ENCODE measurements at regions not wholly inside any gene's neighbourhood (a gene's known extent, or its start where the extent isn't known, plus 50 kb on each side); places are given as distances from the start of the nearest gene placed in this dataset.

DNA sequence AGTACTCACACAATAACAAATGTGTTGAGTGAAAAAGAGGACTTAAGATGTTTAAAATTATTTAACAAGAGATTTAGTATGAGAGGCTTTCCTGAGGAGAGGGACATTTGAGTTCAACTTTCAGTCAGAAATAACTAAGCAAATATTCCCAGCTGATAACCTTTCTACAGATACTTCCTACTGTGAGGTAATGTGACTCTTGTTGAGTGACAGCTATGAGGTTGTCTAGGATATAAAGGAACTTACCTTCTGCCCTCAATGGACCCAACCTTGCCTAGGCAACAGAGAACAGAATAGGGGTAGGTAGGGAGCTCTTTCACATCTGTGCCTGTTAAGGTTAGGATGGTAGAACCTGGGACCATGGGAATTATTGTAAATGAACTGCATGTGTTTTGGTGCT lies 54.7 kb downstream of the GLUD2 start:
- DNase-seq (ENCODE audit: low read depth), result no peak

- DNase-seq (ENCODE audit: low read depth), result no peak
Measured at GRCh38 chrX:121103381-121103780, 56.0 kb downstream of the GLUD2 start.

DNA sequence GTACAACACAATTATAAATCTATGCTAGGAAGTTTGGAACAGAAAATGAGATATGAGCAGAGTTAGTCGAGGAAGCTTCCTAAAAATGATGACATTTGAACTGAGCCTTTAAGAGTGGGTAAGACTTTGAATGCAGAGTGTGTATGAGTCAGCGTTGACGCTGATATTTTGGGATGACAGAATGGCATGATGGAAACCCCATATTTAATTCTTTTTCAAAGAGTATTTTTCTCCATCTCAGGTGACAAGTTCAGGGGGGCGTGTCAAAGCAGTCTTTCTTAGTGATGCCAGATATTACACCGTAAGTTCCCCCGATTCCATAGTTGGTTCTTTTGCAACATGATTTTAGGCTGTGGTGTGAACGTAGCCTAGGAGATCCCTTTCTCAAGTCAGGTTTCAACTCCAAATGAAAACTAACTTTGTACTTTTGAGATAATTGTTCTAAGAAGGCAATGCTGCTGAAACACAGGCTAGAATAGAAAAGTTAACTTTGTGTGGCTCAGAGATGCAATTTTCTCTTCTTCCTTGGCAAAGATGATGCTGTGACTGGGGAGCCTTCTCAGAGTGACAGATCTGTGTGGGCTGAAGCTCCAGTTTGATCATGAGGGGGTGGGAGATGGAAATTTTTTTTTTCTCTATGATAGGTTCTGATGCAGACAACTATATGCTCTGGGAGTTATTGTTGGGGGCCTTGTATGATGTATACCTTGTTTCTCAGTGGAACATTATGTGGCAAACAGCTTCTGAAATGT lies 59.2 kb downstream of the GLUD2 start:
- DNase-seq (ENCODE audit: low read depth), result no peak

- no peak for DNase-seq (ENCODE audit: low read depth)
Measured at GRCh38 chrX:121109986-121110385, 62.6 kb downstream of the GLUD2 start.

GRCh38 chrX:121110536-121110935 lies 63.1 kb downstream of the GLUD2 start:
- no peak for DNase-seq (ENCODE audit: low read depth)

GRCh38 chrX:121114691-121115090 lies 67.3 kb downstream of the GLUD2 start:
- no peak for DNase-seq (ENCODE audit: low read depth)

GRCh38 chrX:121120690-121121605 lies 73.5 kb downstream of the GLUD2 start:
- no peak for DNase-seq (ENCODE audit: low read depth)

DNA sequence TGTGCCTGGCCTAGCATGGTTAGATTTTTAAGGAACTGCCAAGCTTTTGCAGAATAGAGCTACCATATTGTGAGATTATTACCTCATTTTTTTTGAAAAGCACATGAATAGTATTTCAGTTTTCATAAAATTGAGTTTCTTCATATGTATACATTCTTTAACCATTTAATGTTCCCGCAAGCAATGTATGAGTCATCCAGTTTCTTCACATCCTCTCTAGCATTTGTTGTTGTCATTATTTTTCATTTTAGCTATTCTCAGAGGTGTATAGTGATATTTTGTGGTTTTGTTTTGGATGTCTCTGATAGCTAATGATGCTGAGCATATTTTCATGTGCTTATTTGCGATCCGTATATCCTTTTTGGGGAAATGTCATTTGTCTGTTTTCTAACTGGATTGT lies 74.9 kb downstream of the GLUD2 start:
- DNase-seq (ENCODE audit: low read depth), result peak; percentile 45

- peak; percentile 34 for DNase-seq (ENCODE audit: low read depth)
Measured at GRCh38 chrX:121128925-121129877, 81.8 kb downstream of the GLUD2 start.

GRCh38 chrX:121132675-121133074 lies 85.3 kb downstream of the GLUD2 start:
- no peak for DNase-seq (ENCODE audit: low read depth)

GRCh38 chrX:121135488-121136207 lies 88.2 kb downstream of the GLUD2 start:
- no peak for DNase-seq (ENCODE audit: low read depth)

GRCh38 chrX:121146059-121146628 lies 98.7 kb downstream of the GLUD2 start:
- peak; percentile 44 for DNase-seq (ENCODE audit: low read depth)

DNA sequence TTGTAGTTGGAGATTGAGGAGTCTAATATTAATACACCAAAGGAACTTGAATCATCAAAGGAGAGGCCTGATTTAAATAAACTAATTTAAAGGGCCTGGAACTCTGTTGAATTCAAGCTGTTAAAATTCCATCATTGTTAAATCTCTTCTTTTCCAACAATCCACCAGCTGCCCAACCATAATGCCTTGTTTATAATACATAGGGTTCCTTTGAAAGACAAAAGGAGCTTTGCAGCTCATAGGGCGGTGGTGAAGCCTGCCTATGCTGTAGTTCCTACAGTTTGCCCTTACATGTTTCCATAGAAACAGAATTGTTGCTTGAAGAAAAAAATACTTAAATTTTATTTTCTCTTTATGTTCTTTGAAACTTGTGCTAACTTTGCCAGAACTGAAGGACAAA lies 102.8 kb downstream of the GLUD2 start:
- DNase-seq (ENCODE audit: low read depth), result no peak

DNA sequence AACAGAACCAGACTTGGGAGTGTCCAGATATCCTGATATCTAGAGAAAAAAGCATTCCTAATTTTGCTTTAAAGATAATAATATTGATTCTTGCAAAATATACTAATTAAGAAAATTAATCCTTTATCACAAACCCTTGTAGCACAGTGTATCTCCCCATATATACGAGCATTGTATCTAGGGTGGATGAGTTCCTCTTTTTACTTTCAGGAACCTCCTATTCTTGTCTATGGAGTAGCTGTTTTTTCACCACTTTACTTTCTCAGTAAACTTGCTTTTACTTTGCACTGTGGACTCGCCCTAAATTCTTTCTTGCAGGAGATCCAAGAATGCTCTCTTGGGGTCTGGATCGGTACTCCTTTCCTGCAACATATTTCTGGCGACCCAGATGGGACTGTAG lies 103.9 kb downstream of the GLUD2 start:
- DNase-seq (ENCODE audit: low read depth), result no peak

DNA sequence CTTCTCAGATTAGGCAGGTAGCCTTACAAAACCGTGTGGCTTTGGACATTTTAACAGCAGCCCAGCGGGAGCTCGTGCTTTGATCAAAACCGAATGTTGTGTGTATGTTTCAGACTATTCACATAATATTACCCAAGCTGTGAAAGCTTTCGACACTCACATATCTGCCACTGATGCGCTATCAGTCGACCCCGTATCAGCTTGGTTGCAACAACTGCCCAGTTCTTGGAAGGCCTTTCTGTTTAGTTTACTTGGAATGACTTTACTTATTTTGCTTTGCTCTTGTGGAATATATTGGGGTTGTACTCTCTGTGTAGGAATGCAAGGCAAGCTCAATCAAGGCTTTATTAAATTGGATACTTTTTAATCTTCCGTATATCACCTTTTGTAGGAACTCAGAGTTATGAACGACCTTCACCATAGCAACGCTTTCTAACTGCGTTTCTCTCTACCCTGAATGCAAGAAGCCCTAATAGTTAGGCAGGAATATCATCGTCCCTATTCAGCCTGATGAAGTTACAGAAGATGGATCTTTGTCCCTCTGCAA lies 107.5 kb downstream of the GLUD2 start:
- DNase-seq (ENCODE audit: low read depth), result no peak

DNA sequence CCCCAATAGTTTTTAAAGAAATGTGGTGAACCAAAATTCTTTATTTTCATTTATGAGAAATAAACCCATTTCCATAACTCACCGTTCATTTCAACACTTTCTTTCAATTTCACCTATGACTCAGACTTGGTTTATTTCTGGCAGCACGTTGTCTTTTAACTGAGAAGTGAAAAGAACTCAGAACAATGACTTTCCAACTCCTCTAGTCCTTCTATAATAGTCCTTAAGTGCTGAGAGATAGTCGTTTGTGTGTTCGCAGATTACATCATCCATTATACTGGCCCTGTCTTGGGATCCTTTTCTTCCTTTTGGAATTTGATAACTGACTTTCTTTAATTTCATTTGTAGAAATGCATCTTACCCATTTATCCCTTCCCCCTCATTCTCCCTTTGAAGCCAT lies 113.6 kb downstream of the GLUD2 start:
- DNase-seq (ENCODE audit: low read depth), result peak; percentile 25

DNA sequence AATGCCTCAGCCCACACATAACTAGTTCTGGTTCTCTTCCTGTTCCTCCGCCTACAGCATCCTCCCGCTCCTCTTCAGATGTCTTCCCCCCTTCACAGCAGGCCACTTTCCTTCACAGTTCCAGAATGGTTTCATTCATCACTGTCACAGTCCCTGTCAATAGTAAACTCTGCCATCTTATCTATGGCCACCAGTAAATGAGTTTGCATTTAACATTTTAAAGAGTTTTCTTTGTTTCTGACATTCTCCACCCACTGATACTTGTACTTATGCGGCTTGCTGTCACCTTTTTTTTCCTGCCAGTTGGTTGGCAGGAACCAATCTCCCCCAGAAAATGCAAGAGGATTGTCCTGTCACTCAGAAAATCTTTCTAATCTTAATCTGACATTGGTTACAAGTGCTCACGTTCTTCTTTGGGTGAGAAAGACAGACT lies 114.1 kb downstream of the GLUD2 start:
- no peak for DNase-seq (ENCODE audit: low read depth)

GRCh38 chrX:121163443-121163842 lies 116.0 kb downstream of the GLUD2 start:
- no peak for DNase-seq (ENCODE audit: low read depth)

GRCh38 chrX:121165930-121166359 lies 118.5 kb downstream of the GLUD2 start:
- DNase-seq (ENCODE audit: low read depth), result peak; percentile 15
